HG02885 (cell line): ENCODE measurements at regions not wholly inside any gene's neighbourhood (a gene's known extent, or its start where the extent isn't known, plus 50 kb on each side); places are given as distances from the start of the nearest gene placed in this dataset.
A peak's percentile ranks its signal among the peaks of the same experiment; 100 is the strongest.

Source experiments
- ATAC-seq: cut with Tn5 transposase; IDR thresholded peaks from one replicate; pipeline ENCODE4 v1.9.1; 2021; ENCODE audit warnings: mild to moderate bottlenecking; ENCODE audit not compliant: unreplicated experiment, poor library complexity

- no peak for ATAC-seq
Measured at GRCh38 chr16:85989863-85990643, 91.1 kb downstream of the IRF8 start.

DNA sequence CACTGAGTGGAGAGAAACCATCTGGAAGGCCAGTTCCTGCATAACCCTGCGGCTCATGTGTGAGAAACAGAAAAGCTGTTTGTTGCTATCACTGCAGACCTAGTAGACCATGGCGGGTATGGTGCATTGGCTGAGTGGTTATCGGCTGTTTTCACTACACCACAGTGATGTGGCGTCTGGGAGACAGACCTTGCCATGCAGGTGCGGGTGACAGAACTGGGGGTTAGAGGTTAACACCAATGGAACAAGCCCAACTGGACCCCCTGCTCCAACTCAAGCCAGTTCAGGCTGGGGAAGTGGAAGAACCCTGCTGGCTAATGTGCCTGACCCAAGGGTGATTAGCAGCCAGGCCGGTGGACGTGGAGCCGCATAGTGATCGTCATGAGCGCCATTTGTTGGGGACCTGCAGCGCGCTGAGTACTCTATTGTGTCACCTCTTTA lies 91.9 kb downstream of the IRF8 start:
- no peak for ATAC-seq

DNA sequence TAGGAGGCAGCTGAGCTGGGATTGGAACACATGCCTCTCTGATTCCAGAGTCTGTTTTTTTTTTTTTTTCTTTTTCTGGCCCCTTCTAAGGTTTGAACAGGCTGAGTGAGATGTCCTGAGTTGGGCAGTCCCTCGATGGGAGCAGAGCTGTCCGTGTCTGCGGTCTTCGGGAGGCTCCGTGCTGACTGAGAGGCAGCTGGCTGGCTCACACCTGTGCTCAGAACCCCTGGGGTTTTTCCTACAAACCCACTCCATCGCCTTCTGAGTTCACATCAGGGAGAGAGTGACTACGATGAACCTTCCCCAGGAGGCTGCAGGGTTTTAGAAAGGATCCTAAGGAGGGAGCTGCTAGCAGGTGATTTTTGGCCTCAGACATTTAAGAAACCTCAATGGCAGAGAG lies 92.5 kb downstream of the IRF8 start:
- no peak for ATAC-seq

DNA sequence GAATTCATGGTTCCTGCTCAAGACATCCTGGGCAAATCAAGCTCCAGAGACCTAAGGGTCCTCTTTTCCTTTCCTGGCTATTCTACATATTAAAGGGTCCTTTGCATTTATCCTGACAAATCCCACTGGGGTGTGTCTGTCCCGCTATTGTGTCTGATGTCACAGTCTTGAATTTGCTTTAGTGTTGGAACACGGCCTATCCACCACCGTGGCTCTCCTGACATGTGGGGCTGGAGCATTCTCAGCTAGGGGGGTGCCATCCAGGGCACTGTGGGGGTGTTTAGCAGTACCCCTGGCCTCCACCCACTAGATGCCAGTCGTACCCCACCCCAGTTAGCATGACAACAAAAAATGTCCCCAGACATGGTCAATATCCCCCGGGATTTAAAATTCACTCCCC lies 92.9 kb downstream of the IRF8 start:
- no peak for ATAC-seq

DNA sequence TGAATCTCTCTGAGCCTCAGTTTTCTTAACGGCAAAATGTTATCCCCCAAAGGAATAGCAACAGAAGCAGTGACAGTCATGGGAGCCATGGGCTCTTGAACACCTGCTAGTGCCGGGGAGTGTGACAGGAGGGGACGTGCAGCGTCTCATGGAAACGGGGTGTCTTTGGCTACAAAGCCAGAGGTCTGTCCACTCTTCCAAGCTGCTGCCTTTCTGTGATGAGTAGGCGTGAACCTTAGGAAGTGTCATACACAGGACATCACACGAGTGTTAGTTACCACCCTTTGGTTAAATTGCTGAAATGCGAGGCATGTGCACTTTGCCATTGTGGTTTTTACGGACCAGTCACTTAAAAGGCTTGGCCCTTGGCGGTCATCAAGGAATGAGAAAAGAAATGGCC lies 93.4 kb downstream of the IRF8 start:
- no peak for ATAC-seq

DNA sequence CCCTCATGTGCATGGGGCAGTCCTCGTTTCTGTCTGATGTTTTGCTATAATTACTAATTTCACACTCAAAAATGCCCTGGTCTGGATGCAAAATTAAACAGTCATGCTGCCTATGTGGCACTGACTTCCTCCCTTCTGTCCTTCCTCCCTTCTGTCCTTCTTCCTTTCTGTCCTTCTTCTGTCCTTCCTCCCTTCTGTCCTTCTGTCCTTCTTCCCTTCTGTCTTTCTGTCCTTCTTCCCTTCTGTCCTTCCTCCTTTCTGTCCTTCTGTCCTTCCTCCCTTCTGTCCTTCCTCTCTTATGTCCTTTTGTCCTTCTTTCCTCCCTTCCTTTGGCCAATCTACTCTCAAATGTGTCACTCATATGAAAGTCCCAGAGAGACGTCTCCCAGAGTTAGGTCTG lies 93.8 kb downstream of the IRF8 start:
- no peak for ATAC-seq

- no peak for ATAC-seq
Measured at GRCh38 chr16:85994492-85995490, 95.8 kb downstream of the IRF8 start.

- ATAC-seq = no peak
Measured at GRCh38 chr16:85995541-85996423, 96.8 kb downstream of the IRF8 start.

DNA sequence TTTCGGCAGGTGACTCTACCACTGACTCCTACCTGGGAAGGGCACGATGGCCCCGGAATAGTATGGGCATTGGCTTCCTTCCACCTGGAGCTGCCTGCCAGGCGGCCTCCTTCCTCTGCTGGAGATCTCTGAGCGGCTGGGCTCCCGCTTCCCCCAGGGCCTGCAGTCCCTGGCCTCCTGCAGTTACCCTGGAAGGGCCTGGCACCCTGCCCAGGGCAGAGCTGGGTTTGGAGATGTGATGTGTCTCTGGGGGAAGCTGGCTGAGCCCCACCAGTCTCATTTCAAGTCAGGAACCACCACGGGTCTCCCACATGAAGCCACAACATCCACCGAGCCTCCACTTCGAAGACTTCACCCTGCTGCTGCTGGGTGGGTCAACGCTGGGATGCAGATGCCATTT lies 97.9 kb downstream of the IRF8 start:
- no peak for ATAC-seq

GRCh38 chr16:85998171-85998867 lies 99.4 kb downstream of the IRF8 start:
- no peak for ATAC-seq

DNA sequence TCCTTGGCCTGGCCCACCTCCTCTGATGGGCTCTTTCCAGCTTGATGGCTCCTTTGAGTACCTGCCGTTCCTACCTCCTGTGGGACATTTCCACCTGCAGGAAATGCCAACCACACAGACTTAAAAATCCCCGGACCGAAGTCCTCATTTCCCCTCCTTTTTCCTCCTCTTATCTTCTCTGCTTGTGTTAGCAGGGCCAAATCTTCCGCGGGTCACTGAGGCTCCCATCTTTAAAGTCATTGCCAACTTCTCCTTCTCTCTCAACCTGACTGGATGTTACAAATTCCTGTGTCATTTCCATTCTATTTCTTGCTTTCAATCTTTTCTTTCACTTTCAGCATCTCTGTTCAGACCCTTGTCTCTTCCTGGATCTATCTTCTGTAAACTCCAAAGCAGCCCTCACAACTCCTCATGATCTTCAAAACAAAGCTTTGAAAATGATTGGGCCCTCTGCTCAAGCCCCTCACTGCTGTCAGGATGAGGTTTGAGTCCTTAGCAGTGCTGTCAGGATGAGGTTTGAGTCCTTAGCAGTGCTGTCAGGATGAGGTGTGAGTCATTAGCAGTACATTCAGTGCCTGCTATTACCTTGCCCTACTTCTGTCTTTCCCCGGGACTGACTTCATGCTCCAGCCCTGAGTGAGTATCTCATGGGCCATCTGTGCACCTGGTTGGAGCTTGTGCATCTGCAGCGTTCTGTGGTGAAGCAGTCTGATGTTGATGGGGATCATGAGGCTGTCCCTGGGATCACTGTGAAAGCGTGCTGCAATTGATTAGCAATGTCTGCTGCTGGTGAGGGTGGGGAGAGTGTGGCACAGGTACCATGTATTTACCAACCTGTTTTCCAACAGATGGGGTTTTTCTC lies 100.1 kb downstream of the IRF8 start:
- ATAC-seq = no peak

DNA sequence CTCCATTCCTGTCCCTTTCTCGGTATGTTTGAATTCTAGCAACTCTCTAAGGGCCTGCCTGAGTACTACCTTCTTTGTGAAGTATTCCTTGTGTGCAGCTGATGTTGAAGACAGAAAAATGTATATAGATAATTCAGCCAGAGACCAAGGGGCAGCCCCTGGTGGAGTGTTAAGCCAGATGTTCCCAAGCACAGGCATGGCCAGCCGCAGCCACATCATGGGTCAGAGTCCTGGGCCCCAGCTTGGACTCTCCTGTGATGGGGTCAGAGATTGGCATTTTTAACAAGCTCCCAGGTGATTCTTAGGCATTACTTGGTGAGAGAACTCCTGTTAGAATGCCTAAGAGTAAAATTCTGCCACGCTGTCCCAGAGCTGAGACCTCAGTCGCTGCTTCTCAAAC lies 100.8 kb downstream of the IRF8 start:
- no peak for ATAC-seq

GRCh38 chr16:86002178-86002900 lies 103.4 kb downstream of the IRF8 start:
- ATAC-seq = peak; percentile 73

DNA sequence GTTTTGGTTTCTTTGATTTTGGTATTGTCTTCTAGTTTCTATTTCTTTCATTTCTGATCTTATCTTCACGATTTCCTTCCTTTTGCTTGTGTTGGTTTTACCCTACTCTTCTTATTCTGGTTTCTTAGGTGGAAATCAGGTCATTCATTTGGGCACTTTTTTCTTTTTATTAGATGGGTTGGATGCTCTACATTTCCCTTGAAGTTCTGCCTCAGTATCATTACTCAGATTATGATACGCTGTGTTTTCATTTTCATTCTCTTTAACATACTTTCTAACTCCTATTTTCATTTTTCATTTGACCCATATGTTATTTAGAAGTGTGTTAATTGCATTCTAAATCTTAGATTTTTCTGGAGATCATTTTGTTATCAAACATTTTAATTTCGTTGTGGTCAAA lies 108.6 kb downstream of the IRF8 start:
- no peak for ATAC-seq

GRCh38 chr16:86010680-86011141 lies 111.7 kb downstream of the IRF8 start:
- ATAC-seq = no peak

DNA sequence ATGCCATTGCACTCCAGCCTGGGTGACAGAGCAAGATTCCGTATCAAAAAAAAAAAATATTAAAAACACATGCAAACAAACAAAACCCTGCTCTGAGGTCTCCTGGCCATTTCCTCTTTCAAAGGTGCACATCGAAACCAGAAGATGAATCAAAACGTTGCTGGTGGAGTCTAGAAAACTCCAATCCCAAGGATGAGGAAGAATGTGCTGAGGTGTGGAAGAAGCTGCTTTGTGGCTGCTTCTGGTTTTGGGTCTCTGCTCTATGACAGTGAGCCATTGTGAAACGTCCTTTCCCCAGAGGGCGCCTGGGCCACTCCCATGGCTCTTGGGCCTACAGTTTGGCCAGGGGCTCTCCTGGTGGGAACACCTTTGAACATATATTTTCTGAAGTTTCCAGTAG lies 112.6 kb downstream of the IRF8 start:
- ATAC-seq = no peak

- ATAC-seq = no peak
Measured at GRCh38 chr16:86012221-86012620, 113.3 kb downstream of the IRF8 start.

GRCh38 chr16:86013867-86014266 lies 114.9 kb downstream of the IRF8 start:
- no peak for ATAC-seq
